ENCODE measurements at regions not wholly inside any gene's neighbourhood (a gene's known extent, or its start where the extent isn't known, plus 50 kb on each side); places are given as distances from the start of the nearest gene placed in this dataset.

GRCh38 chr12:70091021-70091521, 152.2 kb upstream of the CNOT2 start:
- TF ChIP-seq RCOR1 (IDR thresholded peaks at IDR 0.05; ENCODE audit: low read length), result no peak
- no peak for TF ChIP-seq NFIC (IDR thresholded peaks at IDR 0.05; ENCODE audit: borderline replicate concordance)
- no peak for TF ChIP-seq EZH2phosphoT487 (IDR thresholded peaks at IDR 0.05; ENCODE audit: borderline replicate concordance, low read depth)
- TF ChIP-seq ZBTB33 (IDR thresholded peaks at IDR 0.05; ENCODE audit: borderline replicate concordance, low read depth), result no peak
- TF ChIP-seq TAF1 (IDR thresholded peaks at IDR 0.05; ENCODE audit: borderline replicate concordance, low read depth, low read length), result no peak
- TF ChIP-seq GABPA (IDR thresholded peaks at IDR 0.05; ENCODE audit: low read depth), result no peak
- Histone ChIP-seq H3K9me2 (no peaks in the 10 kb centered on the region), H2AFZ (ENCODE audit: low read depth) (no peak overlapping the region), H3K27ac (ENCODE audit: low read depth in 2 of 2, low read length in 1 of 2) (no peak overlapping the region), H3K9me3 (no peaks in the 10 kb centered on the region), H3K4me2 (no peak overlapping the region), H3K4me3 (ENCODE audit: low read depth in 2 of 2, low read length in 1 of 2) (no peak overlapping the region), H3F3A (replicated peaks; ENCODE audit: insufficient read depth) (no peaks in the 10 kb centered on the region), H3K4me1 (ENCODE audit: control insufficient read depth in 1 of 2, insufficient read depth in 2 of 2, low read depth in 1 of 2, low read length in 1 of 2) (no peaks in the 10 kb centered on the region), H4K20me1 (ENCODE audit: insufficient read depth) (no peaks in the 10 kb centered on the region), H3K9ac (no peak overlapping the region), H3K36me3 (replicated peaks in 1 of 2; ENCODE audit: control insufficient read depth in 1 of 2, insufficient read depth in 2 of 2, low read length in 1 of 2) (no peaks in the 10 kb centered on the region), H3K79me2 (ENCODE audit: insufficient read depth) (no peaks in the 10 kb centered on the region), H3K27me3 (ENCODE audit: insufficient read depth) (no peaks in the 10 kb centered on the region)
- ChIA-PET POLR2A (no interaction called here), CTCF (no interaction called here)
- no peak for DNase-seq
- 46% methylated on average over 4 of the region's 4 CpGs for WGBS (ENCODE audit: low lambda C conversion rate)

- H3K4me1 ChIP-seq (ENCODE audit: control insufficient read depth in 1 of 2, insufficient read depth in 2 of 2, low read depth in 1 of 2, low read length in 1 of 2), result no peaks in the 10 kb centered on the region
- no peak overlapping the region for H2AFZ ChIP-seq (ENCODE audit: low read depth)
- no peak overlapping the region for H3K4me3 ChIP-seq (ENCODE audit: low read depth in 2 of 2, low read length in 1 of 2)
- H3K9ac ChIP-seq, result no peak overlapping the region
- no peak for TF ChIP-seq GABPA (IDR thresholded peaks at IDR 0.05; ENCODE audit: low read depth)
- TF ChIP-seq CTCF (IDR thresholded peaks at IDR 0.05), result no peak
- no peak for TF ChIP-seq SIN3A (IDR thresholded peaks at IDR 0.05; ENCODE audit: borderline replicate concordance, low read depth, low read length)
- TF ChIP-seq EZH2phosphoT487 (IDR thresholded peaks at IDR 0.05; ENCODE audit: borderline replicate concordance, low read depth), result no peak
- no peak for TF ChIP-seq RCOR1 (IDR thresholded peaks at IDR 0.05; ENCODE audit: low read length)
- no peak for TF ChIP-seq MEF2A (IDR thresholded peaks at IDR 0.05; ENCODE audit: borderline replicate concordance, low read depth)
- no peak for TF ChIP-seq RFX5 (IDR thresholded peaks at IDR 0.05; ENCODE audit: low read length)
- CTCF ChIA-PET, result no interaction called here
- POLR2A ChIA-PET, result no interaction called here
- H3K36me3 ChIP-seq (replicated peaks in 1 of 2; ENCODE audit: control insufficient read depth in 1 of 2, insufficient read depth in 2 of 2, low read length in 1 of 2), result no peaks in the 10 kb centered on the region
- no peaks in the 10 kb centered on the region for H3F3A ChIP-seq (replicated peaks; ENCODE audit: insufficient read depth)
- 68% methylated on average over 2 of the region's 2 CpGs for WGBS (ENCODE audit: low lambda C conversion rate)
- no peaks in the 10 kb centered on the region for H3K79me2 ChIP-seq (ENCODE audit: insufficient read depth)
- no peak overlapping the region for H3K4me2 ChIP-seq
- H4K20me1 ChIP-seq (ENCODE audit: insufficient read depth), result no peaks in the 10 kb centered on the region
- H3K27ac ChIP-seq (ENCODE audit: low read depth in 2 of 2, low read length in 1 of 2), result no peak overlapping the region
- no peaks in the 10 kb centered on the region for H3K27me3 ChIP-seq (ENCODE audit: insufficient read depth)
- DNase-seq, result no peak
- H3K9me3 ChIP-seq, result no peaks in the 10 kb centered on the region
- H3K9me2 ChIP-seq, result no peaks in the 10 kb centered on the region
Measured at GRCh38 chr12:70094467-70094866, 148.8 kb upstream of the CNOT2 start.
